Left ventricle myocardium inferior (tissue), 1 donor: ENCODE measurements at regions not wholly inside any gene's neighbourhood (a gene's known extent, or its start where the extent isn't known, plus 50 kb on each side); places are given as distances from the start of the nearest gene placed in this dataset.

Experiments
- DNase-seq: peaks from one replicate; pipeline ENCODE4 v3.0.0-alpha.2; 2020
- H3K27ac ChIP-seq: fragments of 200-600 bp; replicated peaks from 2 replicates; pipeline ENCODE4 v1.8.0; 2021
- H3K27me3 ChIP-seq: fragments of 200-600 bp; 2 replicates; pipeline ENCODE4 v1.8.0; 2021; ENCODE audit warnings: low read depth
- H3K36me3 ChIP-seq: fragments of 200-600 bp; 2 replicates; pipeline ENCODE4 v1.8.0; 2021
- H3K4me1 ChIP-seq: fragments of 200-600 bp; 2 replicates; pipeline ENCODE4 v1.8.0; 2021
- H3K4me3 ChIP-seq: fragments of 200-600 bp; 2 replicates; pipeline ENCODE4 v1.8.0; 2021; ENCODE audit warnings: mild to moderate bottlenecking, moderate library complexity
- H3K9me3 ChIP-seq: fragments of 200-600 bp; replicated peaks from 2 replicates; pipeline ENCODE4 v1.8.0; 2021
- CTCF ChIP-seq: fragments of 200-600 bp; IDR thresholded peaks from 2 replicates; pipeline ENCODE4 v1.8.0; 2021; ENCODE audit warnings: antibody characterized with exemption, mild to moderate bottlenecking, borderline replicate concordance
- intact Hi-C: fragments of 100-400 bp; cut with micrococcal nuclease; formaldehyde crosslinking; loops from one replicate; pipeline ENCODE4 v1.11.0; 2022
- donor health status: DM: no; HTN: yes; CAD: no; lungs with severe emphysema.

GRCh38 chr2:48026865-48027264, 120.6 kb upstream of the FBXO11 start:
- Histone ChIP-seq H3K4me3 (no peak overlapping the region), H3K27me3 (peaks cover 19% of the 10 kb centered on the region), H3K9me3 (no peaks in the 10 kb centered on the region), H3K36me3 (no peaks in the 10 kb centered on the region), H3K4me1 (no peaks in the 10 kb centered on the region), H3K27ac (no peak overlapping the region)
- no peak for TF ChIP-seq CTCF
- no peak for DNase-seq
- intact Hi-C loops, result no loop called here

GRCh38 chr2:48032765-48033164, 126.5 kb upstream of the FBXO11 start:
- Histone ChIP-seq H3K36me3 (no peaks in the 10 kb centered on the region), H3K27me3 (no peaks in the 10 kb centered on the region), H3K4me3 (no peak overlapping the region), H3K27ac (no peak overlapping the region), H3K9me3 (peaks cover 13% of the 10 kb centered on the region), H3K4me1 (no peaks in the 10 kb centered on the region)
- intact Hi-C loops, result no loop called here
- no peak for DNase-seq
- TF ChIP-seq CTCF, result no peak

GRCh38 chr2:48034295-48034694, 128.0 kb upstream of the FBXO11 start:
- intact Hi-C loops, result no loop called here
- no peaks in the 10 kb centered on the region for H3K27me3 ChIP-seq
- no peaks in the 10 kb centered on the region for H3K36me3 ChIP-seq
- peaks cover 21% of the 10 kb centered on the region for H3K9me3 ChIP-seq
- H3K27ac ChIP-seq, result no peak overlapping the region
- no peak for TF ChIP-seq CTCF
- no peak overlapping the region for H3K4me3 ChIP-seq
- H3K4me1 ChIP-seq, result no peaks in the 10 kb centered on the region
- no peak for DNase-seq

GRCh38 chr2:48036312-48036711, 130.0 kb upstream of the FBXO11 start:
- no peak for TF ChIP-seq CTCF
- H3K9me3 ChIP-seq, result peaks cover 24% of the 10 kb centered on the region
- intact Hi-C loops, result no loop called here

GRCh38 chr2:48039209-48039990, 133.1 kb upstream of the FBXO11 start:
- DNase-seq, result no peak
- no peak for TF ChIP-seq CTCF
- Histone ChIP-seq H3K4me1 (no peaks in the 10 kb centered on the region), H3K4me3 (no peak overlapping the region), H3K27ac (no peak overlapping the region), H3K9me3 (peaks cover 24% of the 10 kb centered on the region), H3K36me3 (no peaks in the 10 kb centered on the region), H3K27me3 (peaks cover 14% of the 10 kb centered on the region)
- intact Hi-C loops, result no loop called here

More at GRCh38 chr2:48036312-48036711, 130.0 kb upstream of the FBXO11 start:
- no peaks in the 10 kb centered on the region for H3K36me3 ChIP-seq
- no peak for DNase-seq
- no peak overlapping the region for H3K27ac ChIP-seq
- H3K4me1 ChIP-seq, result no peaks in the 10 kb centered on the region
- no peaks in the 10 kb centered on the region for H3K27me3 ChIP-seq
- no peak overlapping the region for H3K4me3 ChIP-seq
